PC-3 (cell line): ENCODE measurements at regions not wholly inside any gene's neighbourhood (a gene's known extent, or its start where the extent isn't known, plus 50 kb on each side); places are given as distances from the start of the nearest gene placed in this dataset.

Experiments
- ATAC-seq: fragments of 200-7000 bp; cut with Tn5 transposase; 2 replicates; pipeline ENCODE4 v1.9.1; 2020; ENCODE audit warnings: mild to moderate bottlenecking, moderate library complexity
- BruUV-seq: library from RNA; stranded (reverse); fragments of 400-500 nt; replicated peaks from 2 replicates; lab custom pipeline; 2021; lab: Mats Ljungman, UMichigan
- CTCF ChIA-PET: fragments of 300-600 bp; sonication (Branson Sonifier 250); formaldehyde crosslinking; loops from one replicate; lab custom pipeline; 2022; ENCODE audit warnings: antibody characterized with exemption; lab: Charles Lee
- POLR2A ChIA-PET: fragments of 300-600 bp; sonication (Branson Sonifier 250); formaldehyde crosslinking; loops from one replicate; lab custom pipeline; 2022; ENCODE audit warnings: antibody characterized with exemption; ENCODE audit not compliant: unreplicated experiment; lab: Charles Lee
- DNase-seq: peaks from one replicate; pipeline ENCODE4 v3.0.0-alpha.2; 2015
- H2AFZ ChIP-seq: fragments of 300-600 bp; sonication (generic); 2 replicates; pipeline ENCODE4 v1.6.0; 2016; ENCODE audit warnings: antibody characterized with exemption, low read length
- H3F3A ChIP-seq: fragments of 300-600 bp; sonication (generic); one replicate; pipeline ENCODE4 v1.6.0; 2017; ENCODE audit warnings: antibody characterized with exemption, low read length, control low read depth, mild to moderate bottlenecking; ENCODE audit not compliant: unreplicated experiment
- H3K27ac ChIP-seq: fragments of 300-600 bp; sonication (generic); 2 replicates; pipeline ENCODE4 v1.5.1; 2016; ENCODE audit warnings: mild to moderate bottlenecking, low read length
- H3K27me3 ChIP-seq: fragments of 300-600 bp; sonication (generic); 2 replicates; pipeline ENCODE4 v1.6.1; 2016; ENCODE audit warnings: low read length, mixed read lengths
- H3K36me3 ChIP-seq: fragments of 300-600 bp; sonication (generic); 2 replicates; pipeline ENCODE4 v1.6.1; 2016; ENCODE audit warnings: low read depth, mixed run types, low read length, mixed read lengths
- H3K4me1 ChIP-seq: fragments of 300-600 bp; sonication (generic); 2 replicates; pipeline ENCODE4 v1.5.1; 2016; ENCODE audit warnings: low read length; ENCODE audit not compliant: insufficient read depth
- H3K4me2 ChIP-seq: fragments of 300-600 bp; sonication (generic); 2 replicates; pipeline ENCODE4 v1.6.0; 2016; ENCODE audit warnings: low read length
- H3K4me3 ChIP-seq: fragments of 300-600 bp; sonication (generic); 2 replicates; pipeline ENCODE4 v1.5.1; 2016; ENCODE audit warnings: mild to moderate bottlenecking, low read length, mixed read lengths
- H3K79me2 ChIP-seq: fragments of 300-600 bp; sonication (generic); 2 replicates; pipeline ENCODE4 v1.6.1; 2017; ENCODE audit warnings: low read length, mixed read lengths
- H3K9ac ChIP-seq: fragments of 300-600 bp; sonication (generic); 2 replicates; pipeline ENCODE4 v1.6.0; 2016; ENCODE audit warnings: mild to moderate bottlenecking, low read length
- H3K9me2 ChIP-seq: fragments of 300-600 bp; sonication (generic); replicated peaks from 2 replicates; pipeline ENCODE4 v1.6.1; 2016; ENCODE audit warnings: mixed run types, low read length, mixed read lengths
- H3K9me3 ChIP-seq: fragments of 300-600 bp; sonication (generic); 2 replicates; pipeline ENCODE4 v1.6.1; 2016; ENCODE audit warnings: low read length, mixed read lengths
- H4K20me1 ChIP-seq: fragments of 300-600 bp; sonication (generic); 2 replicates; pipeline ENCODE4 v1.6.1; 2016; ENCODE audit warnings: low read length, mixed read lengths
- CTCF ChIP-seq: fragments of 300-600 bp; sonication (generic); conservative IDR thresholded peaks from 2 replicates; pipeline ENCODE4 v1.5.1; 2017; ENCODE audit warnings: antibody characterized with exemption, low read depth, mild to moderate bottlenecking, low read length
- EZH2 ChIP-seq: fragments of 300-600 bp; sonication (generic); IDR thresholded peaks from one replicate; pipeline ENCODE4 v1.6.1; 2017; ENCODE audit warnings: antibody characterized with exemption, mild to moderate bottlenecking, low read length; ENCODE audit not compliant: unreplicated experiment
- EZH2phosphoT487 ChIP-seq: fragments of 300-600 bp; sonication (generic); IDR thresholded peaks from 2 replicates; pipeline ENCODE4 v1.6.1; 2018; ENCODE audit warnings: mild to moderate bottlenecking, antibody characterized with exemption, low read length, borderline replicate concordance
- intact Hi-C: fragments of 100-400 bp; cut with micrococcal nuclease; formaldehyde crosslinking; loops from 2 replicates; pipeline ENCODE4 v1.9.0; 2023

GRCh38 chr10:43861966-43862751 lies 213.5 kb upstream of the ZNF32 start:
- Histone ChIP-seq H3K27ac (no peak overlapping the region), H3K27me3 (0 out of 2 replicates have a peak, but pooled peaks cover 4% of the 10 kb centered on the region), H2AFZ (no peak overlapping the region), H3K36me3 (no peaks in the 10 kb centered on the region), H3K4me3 (no peak overlapping the region), H3K9ac (no peak overlapping the region), H3K79me2 (no peaks in the 10 kb centered on the region), H3F3A (no peaks in the 10 kb centered on the region), H3K9me2 (no peaks in the 10 kb centered on the region), H3K9me3 (no peaks in the 10 kb centered on the region), H3K4me1 (peaks cover 17% of the 10 kb centered on the region), H3K4me2 (no peak overlapping the region), H4K20me1 (no peaks in the 10 kb centered on the region)
- CTCF ChIA-PET = no interaction called here
- peak; percentile 57 for DNase-seq
- no peak for ATAC-seq
- POLR2A ChIA-PET = no interaction called here
- no TSS peak for BruUV-seq
- TF ChIP-seq EZH2 (no peak), CTCF (no peak), EZH2phosphoT487 (no peak)
- intact Hi-C loops = no loop called here

GRCh38 chr10:43859016-43859525 lies 210.4 kb upstream of the ZNF32 start:
- POLR2A ChIA-PET = no interaction called here
- Histone ChIP-seq H3K4me3 (no peak overlapping the region), H3K27me3 (no peaks in the 10 kb centered on the region), H3K9me2 (no peaks in the 10 kb centered on the region), H3K27ac (no peak overlapping the region), H3K4me1 (peaks cover 11% of the 10 kb centered on the region), H3K79me2 (no peaks in the 10 kb centered on the region), H3F3A (no peaks in the 10 kb centered on the region), H3K36me3 (no peaks in the 10 kb centered on the region), H3K4me2 (no peak overlapping the region), H3K9me3 (no peaks in the 10 kb centered on the region), H2AFZ (no peak overlapping the region), H4K20me1 (no peaks in the 10 kb centered on the region), H3K9ac (no peak overlapping the region)
- BruUV-seq = no TSS peak
- TF ChIP-seq EZH2phosphoT487 (no peak), EZH2 (no peak), CTCF (no peak)
- ATAC-seq (no peak), DNase-seq (no peak)
- intact Hi-C loops = no loop called here
- CTCF ChIA-PET = no interaction called here

GRCh38 chr10:43857931-43858315 lies 209.2 kb upstream of the ZNF32 start:
- no TSS peak for BruUV-seq
- ATAC-seq = no peak
- ChIA-PET CTCF (no interaction called here), POLR2A (no interaction called here)
- H3K4me2 ChIP-seq = no peak overlapping the region
- no peaks in the 10 kb centered on the region for H3K36me3 ChIP-seq
- H3K9me3 ChIP-seq = no peaks in the 10 kb centered on the region
- no peaks in the 10 kb centered on the region for H3F3A ChIP-seq
- TF ChIP-seq CTCF (no peak), EZH2 (no peak), EZH2phosphoT487 (no peak)
- no peaks in the 10 kb centered on the region for H4K20me1 ChIP-seq
- peaks cover under 1% of the 10 kb centered on the region; the same call in 1 of the 2 replicates for H3K4me1 ChIP-seq
- no peaks in the 10 kb centered on the region for H3K9me2 ChIP-seq
- intact Hi-C loops = no loop called here
- no peak overlapping the region for H3K4me3 ChIP-seq
- no peak overlapping the region for H3K9ac ChIP-seq
- no peak overlapping the region for H3K27ac ChIP-seq
- H3K79me2 ChIP-seq = no peaks in the 10 kb centered on the region
- no peak for DNase-seq
- H3K27me3 ChIP-seq = no peaks in the 10 kb centered on the region
- H2AFZ ChIP-seq = no peak overlapping the region
